ENCODE measurements at regions not wholly inside any gene's neighbourhood (a gene's known extent, or its start where the extent isn't known, plus 50 kb on each side); places are given as distances from the start of the nearest gene placed in this dataset.

DNA sequence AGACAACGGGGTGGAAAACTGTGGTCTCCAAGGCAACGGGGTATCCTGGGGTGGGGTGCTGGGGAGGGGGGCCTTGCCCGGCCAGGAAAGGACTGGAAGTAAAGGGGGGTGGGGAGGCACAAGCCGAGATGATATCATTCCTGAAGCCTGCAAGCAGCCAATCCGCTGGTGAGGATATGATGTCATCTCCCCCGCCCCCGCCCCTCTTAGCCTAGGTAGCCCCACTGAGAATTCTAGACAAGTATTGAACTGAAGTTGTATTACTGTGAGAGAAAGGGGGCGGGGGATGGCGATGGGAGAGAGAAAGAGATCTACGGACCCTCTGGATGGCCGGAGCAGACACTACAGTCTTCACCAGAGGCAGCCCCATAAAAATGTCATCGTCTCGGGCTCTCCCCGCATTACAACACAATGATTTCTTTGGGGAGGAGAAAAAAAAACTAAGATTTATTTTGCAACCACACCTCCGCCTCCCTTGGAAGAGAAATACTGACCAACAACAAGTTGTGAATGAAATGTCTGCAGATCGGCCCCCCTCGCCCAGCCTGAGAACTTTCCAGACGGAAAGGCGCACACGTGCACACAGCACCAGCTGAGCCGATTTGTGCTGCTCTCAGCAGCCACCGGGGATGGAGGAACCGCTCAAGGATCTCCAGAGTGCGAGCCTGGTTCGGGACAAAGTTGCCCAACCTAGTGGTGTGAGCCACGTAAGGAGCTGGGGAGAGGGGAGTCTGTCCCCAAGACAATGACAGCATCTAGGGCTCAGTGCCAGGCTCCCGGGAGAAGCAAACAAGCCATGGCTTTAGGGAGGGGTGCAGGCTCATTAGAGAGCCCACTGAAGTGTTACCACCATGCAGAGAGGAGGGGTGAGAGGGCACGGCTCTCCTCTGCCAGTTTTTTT, 222.1 kb downstream of the SOX9 start:
- DNase-seq (ENCODE audit: low spot score) = no peak

DNA sequence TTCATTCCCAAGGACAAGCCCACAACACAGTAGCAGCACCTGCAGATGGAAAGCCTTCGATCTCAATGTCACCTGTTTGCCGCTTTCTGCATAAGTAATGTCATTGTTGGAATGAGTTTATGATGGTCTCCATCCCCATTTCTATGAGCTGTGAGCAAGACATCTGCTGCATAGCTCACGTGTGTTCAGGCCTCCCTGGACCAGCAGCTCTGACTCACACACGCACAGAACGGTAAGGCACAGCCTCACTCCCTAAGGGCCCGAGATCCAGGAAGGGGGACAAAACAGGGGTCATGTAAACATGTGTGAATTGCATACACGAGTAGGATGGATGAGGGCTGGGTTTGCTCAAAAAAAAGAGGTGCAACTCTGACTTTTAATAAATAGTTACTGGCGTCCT, 223.1 kb downstream of the SOX9 start:
- no peak for DNase-seq (ENCODE audit: low spot score)

DNA sequence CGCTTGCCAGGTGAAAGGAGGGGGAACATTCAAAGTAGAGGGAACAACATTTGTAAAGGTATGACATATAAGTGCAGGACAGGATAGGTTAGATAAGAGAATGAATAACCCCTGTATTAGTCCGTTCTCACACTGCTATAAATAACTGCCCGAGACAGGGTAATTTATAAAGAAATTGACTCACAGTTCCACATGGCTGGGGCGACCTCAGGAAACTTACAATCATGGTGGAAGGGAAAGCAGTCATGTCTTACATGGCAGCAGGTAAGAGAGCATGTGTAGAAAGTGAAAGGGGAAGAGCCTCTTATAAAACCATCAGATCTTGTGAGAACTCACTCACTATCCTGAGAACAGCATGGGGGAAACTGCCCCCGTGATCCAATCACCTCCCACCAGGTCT, 223.8 kb downstream of the SOX9 start:
- no peak for DNase-seq (ENCODE audit: low spot score)

DNA sequence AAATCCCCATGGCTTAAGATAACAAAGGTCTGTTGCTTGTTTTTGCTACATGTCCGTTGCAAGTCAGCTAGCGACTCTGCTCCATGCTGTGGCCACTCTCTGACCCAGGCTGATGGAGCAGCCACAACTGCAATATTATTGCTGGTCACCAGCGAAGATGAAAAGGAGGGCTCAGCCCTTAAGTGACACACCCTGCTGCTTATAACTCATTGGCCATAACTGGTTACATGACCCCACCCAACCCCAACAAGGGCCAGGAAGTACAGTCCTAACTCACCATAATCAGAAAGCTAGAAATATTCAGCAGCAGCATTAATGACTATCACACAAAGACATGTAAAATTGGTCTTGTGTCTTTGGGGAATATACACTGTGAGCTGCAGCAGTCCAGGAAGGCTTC, 224.3 kb downstream of the SOX9 start:
- DNase-seq (ENCODE audit: low spot score) = no peak

DNA sequence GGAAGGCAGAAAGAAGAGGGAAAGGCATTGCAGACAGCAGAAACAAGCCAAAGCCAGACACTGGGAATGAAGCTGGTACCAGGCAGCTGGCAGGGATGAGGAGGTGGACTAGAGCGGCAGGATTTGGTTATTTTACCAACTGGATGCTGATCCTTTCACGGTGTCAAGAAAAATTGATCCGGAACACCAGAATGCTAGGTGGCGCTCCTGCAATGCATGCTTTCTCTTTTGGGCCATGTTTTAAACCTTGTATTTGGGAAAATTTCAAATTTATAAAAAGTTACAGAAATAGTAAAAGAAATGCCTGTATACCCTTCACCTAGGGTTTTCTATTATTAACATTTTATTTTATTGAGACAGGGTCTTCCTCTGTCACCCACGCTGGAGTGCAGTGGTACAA, 224.7 kb downstream of the SOX9 start:
- no peak for DNase-seq (ENCODE audit: low spot score)

GRCh38 chr17:72346306-72346705, 225.5 kb downstream of the SOX9 start:
- no peak for DNase-seq (ENCODE audit: low spot score)

- no peak for DNase-seq (ENCODE audit: low spot score)
Measured at GRCh38 chr17:72349011-72349410, 228.2 kb downstream of the SOX9 start.

DNA sequence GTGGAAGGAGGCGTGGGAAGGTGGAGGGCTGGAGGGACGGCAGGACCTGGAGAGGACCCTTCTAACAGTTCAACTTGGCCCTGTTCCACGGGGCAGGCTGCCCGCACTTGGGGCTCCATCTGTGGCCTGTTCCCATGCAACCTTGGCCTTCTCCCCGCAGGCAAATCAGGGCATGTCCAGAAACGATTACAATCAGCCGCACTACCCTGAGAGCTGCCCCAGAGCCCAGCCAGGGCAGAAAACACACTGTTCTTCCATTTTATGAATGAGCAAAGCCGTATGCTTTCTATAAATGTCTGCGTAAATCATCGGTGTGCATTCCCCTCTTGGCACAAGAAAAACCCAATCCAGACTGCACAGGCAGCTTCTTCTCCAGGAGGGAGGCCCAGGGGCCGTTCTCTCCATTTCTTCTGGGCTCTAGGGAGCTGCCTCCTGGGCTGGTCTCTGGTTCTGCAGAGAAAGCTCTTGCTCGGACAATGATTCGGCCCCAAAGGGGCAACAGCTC, 228.7 kb downstream of the SOX9 start:
- DNase-seq (ENCODE audit: low spot score) = no peak

GRCh38 chr17:72350073-72350472, 229.3 kb downstream of the SOX9 start:
- no peak for DNase-seq (ENCODE audit: low spot score)

- no peak for DNase-seq (ENCODE audit: low spot score)
Measured at GRCh38 chr17:72351365-72351764, 230.5 kb downstream of the SOX9 start.

- DNase-seq (ENCODE audit: low spot score) = no peak
Measured at GRCh38 chr17:72351884-72352346, 231.1 kb downstream of the SOX9 start.

GRCh38 chr17:72353502-72353901, 232.7 kb downstream of the SOX9 start:
- DNase-seq (ENCODE audit: low spot score) = no peak

GRCh38 chr17:72354071-72354470, 233.3 kb downstream of the SOX9 start:
- DNase-seq (ENCODE audit: low spot score) = no peak

DNA sequence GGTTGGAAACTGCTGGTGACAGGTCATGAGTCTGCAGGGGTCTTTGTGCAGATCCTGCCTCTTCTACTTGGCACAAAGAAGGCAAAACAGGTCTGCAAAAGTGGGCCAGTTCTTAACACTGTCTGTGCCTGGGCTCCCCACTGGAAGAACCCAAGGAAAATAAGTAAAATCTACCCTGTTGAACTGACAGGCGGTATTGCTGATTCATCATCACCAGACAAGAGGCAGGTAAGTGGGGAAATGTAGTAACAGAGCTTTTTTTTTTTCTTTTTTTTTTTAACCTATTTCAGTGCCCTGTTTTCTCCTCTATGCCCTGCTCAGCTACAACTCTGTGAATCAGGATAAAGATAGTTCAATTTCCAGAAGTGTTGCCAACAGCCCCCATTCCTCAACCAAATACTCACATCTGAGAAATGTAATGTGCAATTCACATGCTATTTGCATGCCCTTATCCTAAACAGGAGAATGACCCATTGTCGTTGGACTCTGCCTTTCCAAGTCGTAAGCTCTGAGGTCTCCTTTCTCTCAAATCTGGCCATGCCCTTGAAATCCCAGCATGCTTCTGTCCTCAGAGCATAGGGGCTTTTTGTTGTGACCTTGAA, 237.0 kb downstream of the SOX9 start:
- DNase-seq (ENCODE audit: low spot score) = no peak

- DNase-seq (ENCODE audit: low spot score) = no peak
Measured at GRCh38 chr17:72358465-72358864, 237.6 kb downstream of the SOX9 start.

DNA sequence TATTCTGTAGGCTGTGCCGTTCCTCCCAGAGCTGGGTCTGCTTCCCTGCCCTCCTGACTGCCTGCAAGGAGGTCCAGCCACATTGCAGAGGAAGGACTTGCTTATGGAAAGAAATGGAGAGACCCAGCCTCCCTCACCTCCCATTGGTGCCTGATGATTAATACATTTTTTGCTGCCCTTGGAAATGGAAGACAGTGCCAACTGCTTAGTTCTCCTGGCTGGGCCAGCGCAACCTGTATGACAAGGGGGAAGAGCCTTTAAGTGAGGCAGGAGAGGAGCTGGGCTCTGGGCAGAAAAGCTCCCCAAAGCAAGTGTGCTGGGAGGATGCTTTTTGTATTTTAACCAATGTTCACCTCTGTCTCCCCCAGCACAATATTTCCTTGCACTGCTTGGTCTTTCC, 238.5 kb downstream of the SOX9 start:
- no peak for DNase-seq (ENCODE audit: low spot score)

GRCh38 chr17:72359811-72360210, 239.0 kb downstream of the SOX9 start:
- no peak for DNase-seq (ENCODE audit: low spot score)

DNA sequence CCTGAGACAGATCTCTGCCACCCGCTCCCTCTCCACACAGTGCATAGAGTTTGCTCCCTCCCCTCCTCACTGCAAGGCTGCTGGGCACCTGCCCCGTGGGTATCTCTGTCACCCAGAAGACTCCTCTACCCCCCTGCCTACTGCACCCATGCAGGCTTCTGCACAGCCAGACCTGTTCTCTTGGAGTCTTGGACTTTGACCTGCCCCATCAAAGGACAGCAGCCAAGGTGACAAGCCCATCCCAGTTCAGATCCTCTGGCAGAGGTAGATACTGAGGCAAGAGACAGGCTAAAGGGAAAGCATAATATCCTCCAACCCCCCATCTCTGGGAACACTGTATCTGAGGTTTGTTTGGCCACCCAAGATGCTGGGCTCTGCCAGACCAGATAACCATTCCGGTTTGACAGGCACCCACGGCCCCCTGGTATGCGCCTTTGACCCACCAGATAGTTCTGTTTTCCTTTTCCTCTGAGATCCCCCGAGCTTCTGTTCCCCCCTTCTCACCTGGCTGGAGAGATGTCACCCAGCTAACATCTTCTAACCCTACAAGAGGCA, 239.6 kb downstream of the SOX9 start:
- DNase-seq (ENCODE audit: low spot score) = no peak

- no peak for DNase-seq (ENCODE audit: low spot score)
Measured at GRCh38 chr17:72361892-72362291, 241.1 kb downstream of the SOX9 start.

DNA sequence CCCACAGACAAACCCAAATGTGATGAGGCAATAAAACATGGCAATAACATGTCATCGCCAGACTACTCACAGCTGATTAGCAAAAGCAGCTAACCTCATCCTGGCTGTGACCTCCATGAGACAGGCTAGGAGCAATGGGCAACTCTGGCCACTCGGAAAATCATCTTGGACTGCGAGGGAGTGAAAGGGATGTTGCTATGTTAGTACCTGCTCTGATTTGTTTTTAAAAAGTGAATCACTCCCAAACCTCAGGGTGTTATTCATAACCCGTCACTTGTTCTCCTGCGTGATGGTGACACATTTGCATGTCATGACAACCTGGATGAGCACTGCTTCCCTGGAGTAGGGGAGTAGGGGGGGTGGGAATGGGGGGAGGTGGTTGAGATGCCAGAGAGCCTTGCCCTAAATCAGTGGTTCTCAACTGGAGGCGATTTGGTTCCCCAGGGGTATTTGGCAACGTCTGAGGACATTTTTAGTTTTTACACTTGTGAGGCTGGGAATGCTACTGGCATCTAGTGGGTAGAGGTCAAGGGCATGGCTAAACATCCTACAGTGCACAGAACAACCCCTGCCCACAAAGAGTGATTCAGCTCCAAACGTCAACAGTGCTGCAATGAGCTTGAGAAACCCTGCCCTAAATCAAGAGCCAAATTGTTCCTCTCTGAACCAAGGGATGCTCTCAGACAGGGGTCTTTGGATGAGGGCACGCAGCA, 241.7 kb downstream of the SOX9 start:
- DNase-seq (ENCODE audit: low spot score) = no peak

DNA sequence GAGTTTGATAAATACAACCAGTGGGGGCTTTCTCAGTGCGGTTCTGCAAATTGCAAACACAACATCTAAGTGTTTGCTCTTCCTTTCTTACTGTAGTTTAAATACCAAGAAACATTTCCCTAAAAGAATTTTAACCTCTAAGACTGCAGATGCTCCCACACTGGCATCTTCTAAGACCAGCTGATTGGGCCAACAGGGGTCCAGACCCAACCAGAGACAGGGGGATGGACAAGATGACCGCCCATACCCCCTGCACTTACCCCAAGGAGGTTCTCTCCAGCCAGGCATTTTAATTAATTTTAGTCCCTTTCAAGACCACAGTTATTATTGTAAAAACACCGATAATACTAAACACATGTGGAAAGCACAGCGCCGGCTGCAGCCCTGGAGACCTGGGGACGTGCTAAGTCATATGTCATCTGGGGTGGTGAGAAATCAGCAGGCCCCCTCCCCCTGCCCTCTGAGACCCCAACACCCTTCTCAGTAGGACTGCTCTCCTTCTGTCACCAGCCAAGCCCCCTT, 242.3 kb downstream of the SOX9 start:
- no peak for DNase-seq (ENCODE audit: low spot score)

DNA sequence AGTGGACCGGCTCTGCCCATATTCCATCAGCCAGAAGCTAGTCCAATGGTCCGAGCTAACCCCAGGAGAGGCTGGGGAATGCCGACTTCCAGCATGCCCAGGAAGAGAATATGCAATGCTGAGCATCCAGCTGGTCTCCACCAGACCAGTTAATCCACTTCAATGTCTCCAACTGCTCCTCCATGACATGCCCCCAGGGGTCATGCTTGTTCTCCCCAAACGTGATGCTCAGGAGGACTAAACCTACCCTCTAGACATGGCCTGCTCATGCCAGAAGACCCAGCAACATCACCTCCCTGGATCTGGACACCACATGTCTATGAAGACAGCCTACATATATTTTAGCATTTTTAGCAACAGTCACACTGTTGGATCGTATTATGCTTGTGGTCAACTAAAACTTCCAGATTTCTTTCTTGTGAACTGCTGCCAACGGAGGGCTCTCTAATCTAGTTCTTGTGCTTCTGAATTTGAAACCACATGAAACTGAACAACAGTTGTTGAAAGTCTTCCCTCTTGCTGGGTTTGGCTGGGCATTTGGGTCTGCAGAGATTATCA, 245.1 kb downstream of the SOX9 start:
- no peak for DNase-seq (ENCODE audit: low spot score)

Measured in activated CD4-positive, alpha-beta T cell treated with anti-CD3 and anti-CD28 coated beads, Interleukin-2, Interleukin-4, amounts not matched to agents 100 ng/mL and 50 ng/mL, durations not matched to agents 16 hours and 8 hours (primary cell).